Fibroblast of mammary gland (primary cell): ENCODE measurements at regions not wholly inside any gene's neighbourhood (a gene's known extent, or its start where the extent isn't known, plus 50 kb on each side); places are given as distances from the start of the nearest gene placed in this dataset.
A peak's percentile ranks its signal among the peaks of the same experiment; 100 is the strongest.

Experiments
- DNase-seq: peaks from one replicate; pipeline ENCODE4 v3.0.0-alpha.2; 2010; ENCODE audit warnings: low read depth
- H3K4me3 ChIP-seq: 2 replicates; pipeline ENCODE4 v1.5.1; 2011; ENCODE audit warnings: low read depth, mild to moderate bottlenecking, low read length, moderate library complexity; ENCODE audit not compliant: control insufficient read depth
- CTCF ChIP-seq: conservative IDR thresholded peaks from 2 replicates; pipeline ENCODE4 v1.5.1; 2011; ENCODE audit warnings: low read depth, low read length, inconsistent platforms; ENCODE audit not compliant: control insufficient read depth, insufficient read depth

- H3K4me3 ChIP-seq = no peak overlapping the region
- peak; percentile 79 for DNase-seq
These were observed 665.9 kb upstream of the CITED2 start for GRCh38 chr6:140040396-140040795.

GRCh38 chr6:140039364-140039763, 664.9 kb upstream of the CITED2 start:
- no peak for TF ChIP-seq CTCF
- no peak for DNase-seq
- no peak overlapping the region for H3K4me3 ChIP-seq

More at GRCh38 chr6:140040396-140040795, 665.9 kb upstream of the CITED2 start:
- TF ChIP-seq CTCF = no peak

GRCh38 chr6:140036196-140036595, 661.7 kb upstream of the CITED2 start:
- TF ChIP-seq CTCF = no peak
- H3K4me3 ChIP-seq = no peak overlapping the region
- no peak for DNase-seq

- DNase-seq = peak; percentile 39
- TF ChIP-seq CTCF = no peak
- H3K4me3 ChIP-seq = no peak overlapping the region
These were observed 657.7 kb upstream of the CITED2 start for GRCh38 chr6:140032189-140032588.

GRCh38 chr6:140029551-140029950, 655.1 kb upstream of the CITED2 start:
- no peak overlapping the region for H3K4me3 ChIP-seq
- no peak for TF ChIP-seq CTCF
- peak; percentile 31 for DNase-seq

GRCh38 chr6:140027219-140027618, 652.8 kb upstream of the CITED2 start:
- TF ChIP-seq CTCF = no peak
- H3K4me3 ChIP-seq = no peak overlapping the region
- no peak for DNase-seq

GRCh38 chr6:140026546-140026945, 652.1 kb upstream of the CITED2 start:
- no peak for TF ChIP-seq CTCF
- DNase-seq = no peak
- H3K4me3 ChIP-seq = no peak overlapping the region
